ENCODE measurements at regions not wholly inside any gene's neighbourhood (a gene's known extent, or its start where the extent isn't known, plus 50 kb on each side); places are given as distances from the start of the nearest gene placed in this dataset.

DNA sequence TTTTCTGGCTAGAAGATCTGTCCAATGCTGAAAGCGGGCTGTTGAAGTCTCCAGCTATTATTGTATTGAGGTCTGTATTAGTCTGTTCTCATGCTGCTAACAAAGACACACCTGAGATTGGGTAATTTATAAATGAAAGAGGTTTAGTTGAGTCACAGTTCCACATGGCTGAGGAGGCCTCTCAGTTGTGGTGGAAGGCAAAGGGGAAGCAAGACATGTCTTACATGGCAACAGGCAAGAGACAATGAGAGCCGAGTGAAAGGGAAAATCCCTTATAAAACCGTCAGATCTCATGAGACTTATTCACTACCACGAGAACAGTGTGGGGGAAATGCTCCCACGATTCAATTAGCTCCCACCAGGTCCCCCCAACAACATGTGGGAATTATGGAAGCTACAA is 980.4 kb downstream of the SLITRK5 start:
- TF ChIP-seq, protein P1, sequence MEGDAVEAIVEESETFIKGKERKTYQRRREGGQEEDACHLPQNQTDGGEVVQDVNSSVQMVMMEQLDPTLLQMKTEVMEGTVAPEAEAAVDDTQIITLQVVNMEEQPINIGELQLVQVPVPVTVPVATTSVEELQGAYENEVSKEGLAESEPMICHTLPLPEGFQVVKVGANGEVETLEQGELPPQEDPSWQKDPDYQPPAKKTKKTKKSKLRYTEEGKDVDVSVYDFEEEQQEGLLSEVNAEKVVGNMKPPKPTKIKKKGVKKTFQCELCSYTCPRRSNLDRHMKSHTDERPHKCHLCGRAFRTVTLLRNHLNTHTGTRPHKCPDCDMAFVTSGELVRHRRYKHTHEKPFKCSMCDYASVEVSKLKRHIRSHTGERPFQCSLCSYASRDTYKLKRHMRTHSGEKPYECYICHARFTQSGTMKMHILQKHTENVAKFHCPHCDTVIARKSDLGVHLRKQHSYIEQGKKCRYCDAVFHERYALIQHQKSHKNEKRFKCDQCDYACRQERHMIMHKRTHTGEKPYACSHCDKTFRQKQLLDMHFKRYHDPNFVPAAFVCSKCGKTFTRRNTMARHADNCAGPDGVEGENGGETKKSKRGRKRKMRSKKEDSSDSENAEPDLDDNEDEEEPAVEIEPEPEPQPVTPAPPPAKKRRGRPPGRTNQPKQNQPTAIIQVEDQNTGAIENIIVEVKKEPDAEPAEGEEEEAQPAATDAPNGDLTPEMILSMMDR (conservative IDR thresholded peaks at IDR 0.05) = no peak
- no peak for TF ChIP-seq EZH2 (IDR thresholded peaks at IDR 0.05; ENCODE audit: low read depth)
